Heart left ventricle (tissue), 16 donors: ENCODE measurements at regions not wholly inside any gene's neighbourhood (a gene's known extent, or its start where the extent isn't known, plus 50 kb on each side); places are given as distances from the start of the nearest gene placed in this dataset.

ENCODE experiments used
- ATAC-seq, 4 donors: fragments of 200-7000 bp; cut with Tn5 transposase; one replicate each; pipeline ENCODE4 v1.9.1; 2020 to 2022; ENCODE audit warnings: moderate library complexity in 4 of 4, mild to moderate bottlenecking in 3 of 4, moderate number of reproducible peaks in 1 of 4
- DNase-seq, 5 donors: peaks; one replicate each; pipeline ENCODE4 v3.0.0-alpha.2; 2020
- H3K27ac ChIP-seq, 12 donors: fragments of 200-600 bp; sonication (generic) in 4 of 12; one replicate each; pipeline versions ENCODE4 v1.5.0 to v1.8.0; 2016 to 2022; ENCODE audit warnings: mild to moderate bottlenecking in 2 of 12
- H3K27me3 ChIP-seq, 9 donors: fragments of 200-600 bp; sonication (generic) in 2 of 9; one replicate each; pipeline versions ENCODE4 v1.5.1 to v1.8.0; 2016 to 2022; ENCODE audit warnings: mild to moderate bottlenecking in 3 of 9
- H3K36me3 ChIP-seq, 9 donors: fragments of 200-600 bp; sonication (generic) in 2 of 9; one replicate each; pipeline versions ENCODE4 v1.5.0 to v1.8.0; 2018 to 2022; ENCODE audit warnings: mild to moderate bottlenecking in 2 of 9
- H3K4me1 ChIP-seq, 12 donors: fragments of 200-600 bp; sonication (generic) in 4 of 12; one replicate each; pipeline versions ENCODE4 v1.5.0 to v1.8.0; 2016 to 2022; ENCODE audit warnings: mild to moderate bottlenecking in 3 of 12
- H3K4me3 ChIP-seq, 12 donors: fragments of 200-600 bp; sonication (generic) in 4 of 12; one replicate each; pipeline versions ENCODE4 v1.5.0 to v1.8.0; 2017 to 2022; ENCODE audit warnings: mild to moderate bottlenecking in 9 of 12, moderate library complexity in 4 of 12
- H3K9me3 ChIP-seq, 12 donors: fragments of 200-600 bp; sonication (generic) in 4 of 12; one replicate each; pipeline versions ENCODE4 v1.5.0 to v1.8.0; 2016 to 2022; ENCODE audit warnings: mild to moderate bottlenecking in 1 of 12
- POLR2A ChIP-seq, 2 donors: fragments of 450-650 bp; IDR thresholded peaks; one replicate each; pipeline ENCODE4 v1.6.1; 2017; ENCODE audit warnings: antibody characterized with exemption in 2 of 2, mild to moderate bottlenecking in 2 of 2, moderate library complexity in 2 of 2
- WGBS, 4 donors: extraction: QIAGEN DNeasy Blood & Tissue Kit in 2 of 4; methylation state at CpG; one replicate each; pipeline versions ENCODE4 v1.1.5 to v1.1.7; 2013 to 2018; 5-methylcytosine and 5-hydroxymethylcytosine counted together
- intact Hi-C, 10 donors: fragments of 100-400 bp; cut with DNase I; formaldehyde crosslinking; loops; one replicate each; pipeline versions ENCODE4 v1.11.1 to v1.14.2; 2022
- TF ChIP-seq, protein P1 (sequence below), 12 donors: fragments of 200-600 bp; sonication (generic) in 4 of 12; IDR thresholded peaks; one replicate each; pipeline versions ENCODE4 v1.5.0 to v1.8.0; 2018 to 2022; ENCODE audit warnings: antibody characterized with exemption in 12 of 12, mild to moderate bottlenecking in 5 of 12
- donor health status: ischemic (EF 13 %, LVEDD 7.1; RV severe dilation, severe dysfunction).
- donor health status: healthy with polysubstance abuse.
- donor health status: DM: no; HTN: yes; CAD: no.
- donor health status: DM: no; HTN: no; CAD: no.
- donor health status: ischemic (EF 25% LVEDD 6.9; RV normal size, moderate dysfunction).
- donor health status: ischemic (EF 25% LVEDD 5.7; RV mildly dilated, moderate dysfunction).
- donor health status: healthy.
- donor health status: DM: yes; HTN: yes; CAD: no.
- donor health status: ischemic (EF 35%, LVEDD 5.7; RV mildly dilated, moderate dysfunction).
- donor health status: nonischemic (EF 11% LVEDD 7.7; RV severe dilation, severe dysfunction).
- donor health status: DM: yes; HTN: yes; CAD: no.
- donor health status: PGD.
- donor health status: ischemic (EF 29% LVEDD 5.4; RV normal size, mild dysfunction).
- donor health status: nonischemic (EF 23%, LVEDD 6.1; RV moderate dilation, normal function).

GRCh38 chr20:62577490-62577836 is 64.8 kb upstream of the SLCO4A1 start:
- H3K27me3 ChIP-seq, result peaks cover 0 to 66% (median 38%) of the 10 kb centered on the region in 9 donors
- TF ChIP-seq POLR2A (IDR thresholded peaks at IDR 0.05), result no peak
- TF ChIP-seq, protein P1, sequence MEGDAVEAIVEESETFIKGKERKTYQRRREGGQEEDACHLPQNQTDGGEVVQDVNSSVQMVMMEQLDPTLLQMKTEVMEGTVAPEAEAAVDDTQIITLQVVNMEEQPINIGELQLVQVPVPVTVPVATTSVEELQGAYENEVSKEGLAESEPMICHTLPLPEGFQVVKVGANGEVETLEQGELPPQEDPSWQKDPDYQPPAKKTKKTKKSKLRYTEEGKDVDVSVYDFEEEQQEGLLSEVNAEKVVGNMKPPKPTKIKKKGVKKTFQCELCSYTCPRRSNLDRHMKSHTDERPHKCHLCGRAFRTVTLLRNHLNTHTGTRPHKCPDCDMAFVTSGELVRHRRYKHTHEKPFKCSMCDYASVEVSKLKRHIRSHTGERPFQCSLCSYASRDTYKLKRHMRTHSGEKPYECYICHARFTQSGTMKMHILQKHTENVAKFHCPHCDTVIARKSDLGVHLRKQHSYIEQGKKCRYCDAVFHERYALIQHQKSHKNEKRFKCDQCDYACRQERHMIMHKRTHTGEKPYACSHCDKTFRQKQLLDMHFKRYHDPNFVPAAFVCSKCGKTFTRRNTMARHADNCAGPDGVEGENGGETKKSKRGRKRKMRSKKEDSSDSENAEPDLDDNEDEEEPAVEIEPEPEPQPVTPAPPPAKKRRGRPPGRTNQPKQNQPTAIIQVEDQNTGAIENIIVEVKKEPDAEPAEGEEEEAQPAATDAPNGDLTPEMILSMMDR (IDR thresholded peaks at IDR 0.05), result peak in 1 of 12 donors; percentile 17

GRCh38 chr20:62578294-62578897 is 63.9 kb upstream of the SLCO4A1 start:
- Histone ChIP-seq H3K27ac (no peak overlapping the region), H3K9me3 (no peaks in the 10 kb centered on the region), H3K4me3 (no peak overlapping the region), H3K36me3 (no peaks in the 10 kb centered on the region), H3K4me1 (peaks cover 0 to 34% (median 3%) of the 10 kb centered on the region in 12 donors), H3K27me3 (peaks cover 0 to 65% (median 39%) of the 10 kb centered on the region in 9 donors)
- DNase-seq (peak in 1 of 5 donors; percentile 29), ATAC-seq (peak in 3 of 4 donors; percentile 2 to 8 (median 6))
- 44 to 50% (median 46%) methylated on average over 13 to 20 of the region's 20 CpGs for WGBS, 4 donors
- intact Hi-C loops, result loop anchor here in 3 of 10 donors (10.0 kb wide), 2 partner anchors 56 to 64 kb away; no protein-coding TSS in a partner anchor
- TF ChIP-seq, protein P1 (IDR thresholded peaks at IDR 0.05), result peak in 1 of 12 donors; percentile 8
- no peak for TF ChIP-seq POLR2A (IDR thresholded peaks at IDR 0.05)

More at GRCh38 chr20:62577490-62577836, 64.8 kb upstream of the SLCO4A1 start:
- no peak overlapping the region for H3K4me3 ChIP-seq
- intact Hi-C loops, result loop anchor here in 3 of 10 donors (10.0 kb wide), 2 partner anchors 57 to 63 kb away; no protein-coding TSS in a partner anchor
- H3K27ac ChIP-seq, result peak overlapping the region in 1 of 12 donors; percentile 28
- no peaks in the 10 kb centered on the region for H3K9me3 ChIP-seq
- DNase-seq (peak in 2 of 5 donors; percentile 61 to 70), ATAC-seq (peak; percentile 43 to 59 (median 45))
- 16 to 26% (median 24%) methylated on average over 14 of the region's 14 CpGs; no CpG with 5 or more reads in 1 of the 4 donors for WGBS, 4 donors
- H3K4me1 ChIP-seq, result peaks cover 0 to 36% (median 2%) of the 10 kb centered on the region in 12 donors
- no peaks in the 10 kb centered on the region for H3K36me3 ChIP-seq

GRCh38 chr20:62580052-62580451 is 62.3 kb upstream of the SLCO4A1 start:
- Histone ChIP-seq H3K9me3 (no peaks in the 10 kb centered on the region), H3K27me3 (peaks cover 0 to 66% (median 37%) of the 10 kb centered on the region in 9 donors), H3K4me1 (peaks cover 0 to 25% (median 0%) of the 10 kb centered on the region in 12 donors), H3K36me3 (no peaks in the 10 kb centered on the region), H3K4me3 (no peak overlapping the region), H3K27ac (no peak overlapping the region)
- ATAC-seq (no peak), DNase-seq (peak in 1 of 5 donors; percentile 18)
- intact Hi-C loops, result loop anchor here in 1 of 10 donors (10.0 kb wide), 1 partner anchor 75 kb away; no protein-coding TSS in a partner anchor
- TF ChIP-seq, protein P1 (IDR thresholded peaks at IDR 0.05), result no peak
- TF ChIP-seq POLR2A (IDR thresholded peaks at IDR 0.05), result no peak
- 27 to 41% (median 31%) methylated on average over 9 to 10 of the region's 10 CpGs for WGBS, 4 donors

DNA sequence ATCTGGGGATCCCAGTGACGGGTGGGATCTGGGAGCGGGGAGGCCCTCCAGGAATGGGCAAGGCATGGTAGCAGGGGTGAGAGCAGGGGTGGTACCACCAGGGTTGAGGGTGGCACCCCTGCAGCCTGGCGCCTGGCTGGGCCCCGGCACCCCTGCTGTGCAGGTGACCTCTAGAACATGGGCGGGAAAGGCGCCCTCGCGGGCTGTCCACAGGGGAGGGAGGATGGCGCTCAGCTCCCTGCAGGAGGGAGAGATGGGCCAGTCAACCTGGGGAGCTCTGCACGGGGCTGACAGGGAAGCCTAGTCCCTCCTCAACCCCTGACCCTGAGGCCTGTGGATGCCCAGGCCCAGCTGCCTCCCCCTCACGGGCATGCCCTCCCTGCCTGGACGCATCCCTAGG is 61.6 kb upstream of the SLCO4A1 start:
- Histone ChIP-seq H3K27ac (no peak overlapping the region), H3K27me3 (peaks cover 0 to 62% (median 30%) of the 10 kb centered on the region in 9 donors), H3K4me1 (peaks cover 0 to 24% (median 0%) of the 10 kb centered on the region in 12 donors), H3K9me3 (no peaks in the 10 kb centered on the region), H3K36me3 (no peaks in the 10 kb centered on the region), H3K4me3 (no peak overlapping the region)
- no peak for TF ChIP-seq POLR2A (IDR thresholded peaks at IDR 0.05)
- TF ChIP-seq, protein P1 (IDR thresholded peaks at IDR 0.05), result no peak
- intact Hi-C loops, result loop anchor here in 1 of 10 donors (10.0 kb wide), 1 partner anchor 76 kb away; no protein-coding TSS in a partner anchor
- DNase-seq, result peak in 1 of 5 donors; percentile 21
- peak in 2 of 4 donors; percentile 1 to 3 for ATAC-seq
- whole genome bisulfite sequencing, 4 donors, result 41 to 60% (median 49%) methylated on average over 4 to 12 of the region's 12 CpGs
